Hippocampal formation (tissue), 2 donors: ENCODE measurements at regions not wholly inside any gene's neighbourhood (a gene's known extent, or its start where the extent isn't known, plus 50 kb on each side); places are given as distances from the start of the nearest gene placed in this dataset.

ENCODE experiments used
- DNase-seq, 2 donors: peaks; one replicate each; lab custom pipeline; 2025; lab: John Stamatoyannopoulos, UW

GRCh38 chr4:151940926-151941617 lies 180.3 kb upstream of the GATB start:
- no peak for DNase-seq

- DNase-seq, result no peak
Measured at GRCh38 chr4:151940291-151940690, 179.5 kb upstream of the GATB start.

- no peak for DNase-seq
Measured at GRCh38 chr4:151939670-151940069, 178.9 kb upstream of the GATB start.

DNA sequence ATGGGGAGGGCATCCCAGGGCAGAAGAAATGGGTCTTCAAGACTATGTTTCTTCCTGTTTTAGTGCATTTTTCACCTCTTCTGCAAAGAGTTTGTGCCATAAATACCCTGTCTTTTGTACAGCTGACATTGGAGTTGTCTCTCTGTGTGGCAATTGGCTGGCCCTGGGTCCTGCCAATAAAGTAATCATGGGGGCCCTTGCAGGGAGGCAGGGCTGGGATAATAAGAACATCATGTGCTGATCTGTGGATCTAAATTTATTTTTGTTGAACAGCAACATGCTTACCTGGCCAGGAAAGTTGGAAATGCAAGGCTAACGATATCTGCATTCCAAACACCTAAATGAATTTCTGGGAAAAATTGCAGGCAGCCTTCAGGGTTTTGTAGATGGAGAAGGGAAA lies 174.6 kb upstream of the GATB start:
- DNase-seq, result no peak

GRCh38 chr4:151934766-151935165 lies 174.0 kb upstream of the GATB start:
- DNase-seq, result no peak

GRCh38 chr4:151933122-151933827 lies 172.5 kb upstream of the GATB start:
- no peak for DNase-seq

DNA sequence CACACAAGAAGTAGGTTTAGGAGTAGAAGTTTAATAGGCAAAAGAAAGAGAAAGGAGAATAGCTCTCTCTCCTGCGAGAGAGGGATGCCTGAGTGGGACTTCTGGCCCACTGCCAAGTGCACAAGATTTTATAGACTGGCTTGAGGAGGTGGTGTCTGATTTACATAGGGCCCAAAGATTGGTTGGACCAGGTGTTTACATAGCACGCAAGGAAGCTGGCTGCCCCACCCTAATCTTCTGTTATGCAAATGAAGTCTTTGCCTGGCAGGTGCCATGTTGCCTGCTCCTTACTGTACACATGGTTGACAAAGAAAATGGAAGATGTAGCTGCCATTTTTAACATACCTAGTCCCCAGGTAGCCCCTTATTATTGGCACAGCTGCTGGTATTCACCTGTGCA lies 170.8 kb upstream of the GATB start:
- no peak for DNase-seq

- no peak for DNase-seq
Measured at GRCh38 chr4:151930372-151930771, 169.6 kb upstream of the GATB start.

DNA sequence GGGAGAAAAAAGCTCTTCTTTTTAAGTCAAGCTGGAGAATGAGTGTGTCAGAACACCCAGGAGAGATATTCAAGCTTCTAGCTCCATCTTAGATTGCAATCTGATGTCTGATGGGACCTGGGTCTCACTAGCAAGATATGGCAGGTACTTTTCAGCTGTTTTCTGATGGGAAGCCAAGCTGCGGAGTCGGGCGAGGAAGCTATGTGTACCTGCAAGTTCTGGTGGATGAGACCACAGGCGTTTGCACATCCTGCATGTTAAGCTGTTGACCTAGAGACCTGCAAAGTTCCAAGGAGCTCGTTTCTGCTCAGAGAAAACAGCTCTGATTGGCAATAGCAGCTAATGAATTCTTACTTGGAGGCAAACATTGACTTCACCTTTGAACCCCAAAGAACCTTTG lies 167.3 kb upstream of the GATB start:
- DNase-seq, result no peak

GRCh38 chr4:151922811-151923210 lies 162.0 kb upstream of the GATB start:
- no peak for DNase-seq

DNA sequence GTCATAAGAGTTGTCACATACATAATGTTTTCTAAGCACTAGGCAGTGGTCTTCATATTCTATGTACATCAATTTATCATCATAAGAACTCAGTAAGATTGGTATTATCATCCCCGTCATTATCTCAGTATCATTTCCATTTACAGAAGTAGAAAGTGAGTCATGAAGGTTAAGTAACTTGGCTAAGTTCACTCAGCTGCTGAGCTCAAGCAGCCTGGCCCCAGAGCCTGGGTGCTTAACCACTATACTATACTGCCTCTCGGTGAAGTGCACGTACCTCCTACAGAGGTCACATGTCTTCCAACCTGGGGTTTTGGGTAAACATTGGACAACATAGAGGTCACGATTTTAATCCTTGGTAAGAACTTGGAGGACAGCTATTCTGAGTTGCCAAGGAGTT lies 161.5 kb upstream of the GATB start:
- DNase-seq, result no peak

- no peak for DNase-seq
Measured at GRCh38 chr4:151921811-151922210, 161.0 kb upstream of the GATB start.

DNA sequence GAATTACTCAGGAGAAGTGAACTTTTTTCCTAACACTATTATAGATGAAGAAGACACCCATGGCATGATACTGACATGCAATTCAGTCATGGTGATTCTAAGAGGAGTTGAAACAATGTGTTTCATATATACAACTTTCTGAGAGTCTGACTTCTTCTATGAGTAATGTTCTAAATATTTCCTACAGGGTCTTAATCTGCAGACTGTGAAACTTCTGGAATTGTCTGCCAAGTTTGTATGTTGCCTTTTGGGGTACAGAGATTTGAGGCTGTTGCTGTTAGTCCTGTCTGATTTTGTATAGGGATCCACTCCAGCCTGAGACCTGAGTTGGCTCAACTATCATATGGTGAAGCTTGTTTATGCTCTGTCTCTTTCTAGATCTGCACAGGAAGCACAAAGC lies 160.6 kb upstream of the GATB start:
- DNase-seq, result no peak

GRCh38 chr4:151917145-151917734 lies 156.4 kb upstream of the GATB start:
- no peak for DNase-seq

DNA sequence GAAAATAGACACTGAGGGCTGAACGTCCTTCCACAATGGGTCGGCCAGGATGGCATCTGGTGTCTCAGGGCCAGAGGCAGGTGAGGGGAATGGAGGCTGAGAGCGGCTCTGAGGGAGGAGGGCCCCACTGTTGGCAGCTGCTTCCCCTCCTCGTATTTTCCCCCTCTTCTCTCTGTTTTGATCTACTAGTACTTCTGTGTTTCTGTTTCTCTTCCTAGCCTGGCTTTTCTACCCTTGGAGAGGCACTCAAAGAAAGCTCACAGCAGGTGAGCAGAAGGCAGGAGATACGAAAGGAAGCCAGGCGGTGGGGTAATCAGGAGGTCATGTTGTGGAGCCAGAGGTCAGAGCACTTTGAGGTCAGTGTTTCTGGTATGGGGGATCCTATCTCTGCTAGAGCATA lies 151.8 kb upstream of the GATB start:
- DNase-seq, result no peak

GRCh38 chr4:151911970-151912369 lies 151.2 kb upstream of the GATB start:
- DNase-seq, result no peak

DNA sequence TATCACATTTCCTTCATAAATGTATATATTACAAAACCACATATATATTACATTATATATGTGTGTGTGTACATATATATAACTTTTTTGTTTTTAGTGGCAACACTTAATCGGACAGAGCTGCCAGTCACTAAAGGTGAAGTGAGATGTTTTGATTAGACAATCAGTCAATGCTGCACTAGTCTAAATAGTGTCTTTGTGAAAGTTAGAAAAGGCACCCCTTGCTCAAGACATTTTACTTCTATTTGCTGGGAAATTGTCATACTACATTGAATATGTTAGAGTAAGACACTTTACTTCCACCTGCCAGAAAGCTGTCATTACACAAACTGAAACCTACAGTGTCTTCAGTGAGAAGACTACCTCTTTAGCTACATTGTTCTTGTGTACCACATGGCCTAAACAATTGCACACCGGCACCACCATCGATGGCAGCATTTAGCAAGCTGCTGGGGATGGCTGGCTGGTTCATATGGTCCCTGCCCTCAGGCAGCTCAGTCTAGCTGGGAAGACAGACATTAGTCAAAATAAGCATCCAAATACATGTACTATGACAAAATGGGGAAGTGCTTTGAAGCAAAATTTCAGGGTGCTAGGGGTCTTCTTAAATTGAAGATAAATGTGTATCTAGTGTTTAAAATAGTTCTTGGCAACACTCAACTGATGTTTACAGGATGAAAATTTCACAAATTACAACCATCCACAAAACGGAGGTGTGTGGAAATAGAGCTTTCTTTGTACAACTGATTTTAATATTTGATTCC lies 148.1 kb upstream of the GATB start:
- no peak for DNase-seq

- no peak for DNase-seq
Measured at GRCh38 chr4:151908201-151908600, 147.4 kb upstream of the GATB start.

DNA sequence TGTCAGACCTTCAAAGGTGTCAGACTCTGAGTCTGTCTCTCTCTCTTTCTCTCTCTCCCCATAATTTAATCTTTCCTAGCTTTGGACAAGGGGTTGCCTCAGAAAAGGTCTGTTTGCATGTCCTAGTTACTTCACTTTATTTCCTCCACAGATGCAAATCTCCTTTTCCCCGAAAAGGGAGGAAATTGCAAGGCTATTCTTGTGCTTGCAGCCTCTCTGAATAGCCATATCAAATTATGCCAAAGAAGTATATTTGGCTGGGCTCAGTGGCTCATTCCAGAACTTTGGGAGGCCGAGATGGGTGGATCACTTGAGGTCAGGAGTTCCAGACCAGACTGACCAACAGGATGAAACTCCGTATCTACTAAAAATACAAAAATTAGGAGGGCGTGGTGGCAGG lies 145.6 kb upstream of the GATB start:
- DNase-seq, result no peak

- DNase-seq, result no peak
Measured at GRCh38 chr4:151905197-151905596, 144.4 kb upstream of the GATB start.

DNA sequence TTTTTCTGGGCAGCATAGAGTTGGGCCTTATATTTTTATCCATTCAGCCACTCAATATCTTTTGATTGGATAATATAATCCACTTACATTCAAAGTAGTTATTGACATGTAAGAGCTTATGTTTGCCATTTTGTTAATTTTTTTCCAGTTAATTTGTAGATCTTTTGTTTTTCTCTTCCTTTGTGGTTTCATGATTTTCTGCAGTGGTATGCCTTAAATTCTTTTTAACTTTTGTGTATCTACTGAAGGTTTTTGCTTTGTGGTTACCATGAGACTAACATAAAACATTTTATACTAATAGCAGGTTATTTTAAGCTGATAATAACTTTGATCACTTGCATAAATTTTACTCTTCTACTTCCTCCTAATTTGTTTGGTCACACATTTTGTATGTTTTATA lies 140.8 kb upstream of the GATB start:
- no peak for DNase-seq

- no peak for DNase-seq
Measured at GRCh38 chr4:151896880-151897279, 136.1 kb upstream of the GATB start.

- DNase-seq, result no peak
Measured at GRCh38 chr4:151895671-151896070, 134.9 kb upstream of the GATB start.
